DOHH2 (cell line): ENCODE measurements at regions not wholly inside any gene's neighbourhood (a gene's known extent, or its start where the extent isn't known, plus 50 kb on each side); places are given as distances from the start of the nearest gene placed in this dataset.

ENCODE experiments used
- H3F3A ChIP-seq: fragments of 200-600 bp; sonication (generic), shearing (Covaris generic); 2 replicates; pipeline ENCODE4 v1.6.0; 2016; ENCODE audit warnings: antibody characterized with exemption, mild to moderate bottlenecking; ENCODE audit not compliant: control insufficient read depth, insufficient read depth
- H3K27ac ChIP-seq: fragments of 200-600 bp; sonication (generic); 2 replicates; pipeline ENCODE4 v1.5.1; 2014; ENCODE audit warnings: low read depth, mild to moderate bottlenecking, low read length, moderate library complexity
- H3K27me3 ChIP-seq: fragments of 200-600 bp; sonication (generic); 2 replicates; pipeline ENCODE4 v1.6.1; 2014; ENCODE audit warnings: mild to moderate bottlenecking, low read length, mixed read lengths; ENCODE audit not compliant: control insufficient read depth
- H3K36me3 ChIP-seq: fragments of 200-600 bp; sonication (generic); 2 replicates; pipeline ENCODE4 v1.6.1; 2014; ENCODE audit warnings: mild to moderate bottlenecking, low read length, moderate library complexity, mixed read lengths; ENCODE audit not compliant: control insufficient read depth
- H3K4me1 ChIP-seq: fragments of 200-600 bp; sonication (generic); 2 replicates; pipeline ENCODE4 v1.6.1; 2014; ENCODE audit warnings: mild to moderate bottlenecking, low read length, mixed read lengths; ENCODE audit not compliant: control insufficient read depth
- H3K4me2 ChIP-seq: fragments of 200-600 bp; sonication (generic); 2 replicates; pipeline ENCODE4 v1.6.0; 2014; ENCODE audit warnings: mild to moderate bottlenecking, low read length, moderate library complexity
- H3K4me3 ChIP-seq: fragments of 200-600 bp; sonication (generic); 2 replicates; pipeline ENCODE4 v1.5.1; 2014; ENCODE audit warnings: mild to moderate bottlenecking, low read length, mixed read lengths
- H3K79me2 ChIP-seq: fragments of 200-600 bp; sonication (generic); 2 replicates; pipeline ENCODE4 v1.6.1; 2014; ENCODE audit warnings: mild to moderate bottlenecking, low read length, mixed read lengths; ENCODE audit not compliant: control insufficient read depth
- H3K9me2 ChIP-seq: fragments of 200-600 bp; sonication (generic); replicated peaks from 2 replicates; pipeline ENCODE4 v1.6.1; 2014; ENCODE audit warnings: mild to moderate bottlenecking, low read length, mixed read lengths; ENCODE audit not compliant: control insufficient read depth
- H3K9me3 ChIP-seq: fragments of 200-600 bp; sonication (generic); 2 replicates; pipeline ENCODE4 v1.6.1; 2014; ENCODE audit warnings: antibody characterized with exemption, low read length, mixed read lengths; ENCODE audit not compliant: control insufficient read depth, insufficient read depth
- H4K20me1 ChIP-seq: fragments of 200-600 bp; sonication (generic); 2 replicates; pipeline ENCODE4 v1.6.0; 2014; ENCODE audit warnings: low read depth, mild to moderate bottlenecking, antibody characterized with exemption, low read length, moderate library complexity; ENCODE audit not compliant: control insufficient read depth, insufficient read depth
- EZH2phosphoT487 ChIP-seq: fragments of 200-600 bp; sonication (generic); IDR thresholded peaks from 2 replicates; pipeline ENCODE4 v1.6.1; 2017; ENCODE audit warnings: borderline replicate concordance, mild to moderate bottlenecking, antibody characterized with exemption, low read length, moderate library complexity, mixed read lengths
- TF ChIP-seq, protein P1 (sequence below): fragments of 200-600 bp; sonication (generic); IDR thresholded peaks from one replicate; pipeline ENCODE4 v1.5.1; 2014; ENCODE audit warnings: antibody characterized with exemption, mild to moderate bottlenecking, low read depth, low read length; ENCODE audit not compliant: poor library complexity, severe bottlenecking

GRCh38 chr6:53408826-53409225 is 60.1 kb upstream of the ELOVL5 start:
- Histone ChIP-seq H3K27me3 (no peaks in the 10 kb centered on the region), H3F3A (no peaks in the 10 kb centered on the region), H3K4me3 (no peak overlapping the region), H4K20me1 (no peaks in the 10 kb centered on the region), H3K9me3 (no peaks in the 10 kb centered on the region), H3K9me2 (no peaks in the 10 kb centered on the region), H3K36me3 (no peaks in the 10 kb centered on the region), H3K79me2 (no peaks in the 10 kb centered on the region), H3K27ac (no peak overlapping the region), H3K4me1 (peaks cover 8% of the 10 kb centered on the region), H3K4me2 (no peak overlapping the region)
- TF ChIP-seq, protein P1, sequence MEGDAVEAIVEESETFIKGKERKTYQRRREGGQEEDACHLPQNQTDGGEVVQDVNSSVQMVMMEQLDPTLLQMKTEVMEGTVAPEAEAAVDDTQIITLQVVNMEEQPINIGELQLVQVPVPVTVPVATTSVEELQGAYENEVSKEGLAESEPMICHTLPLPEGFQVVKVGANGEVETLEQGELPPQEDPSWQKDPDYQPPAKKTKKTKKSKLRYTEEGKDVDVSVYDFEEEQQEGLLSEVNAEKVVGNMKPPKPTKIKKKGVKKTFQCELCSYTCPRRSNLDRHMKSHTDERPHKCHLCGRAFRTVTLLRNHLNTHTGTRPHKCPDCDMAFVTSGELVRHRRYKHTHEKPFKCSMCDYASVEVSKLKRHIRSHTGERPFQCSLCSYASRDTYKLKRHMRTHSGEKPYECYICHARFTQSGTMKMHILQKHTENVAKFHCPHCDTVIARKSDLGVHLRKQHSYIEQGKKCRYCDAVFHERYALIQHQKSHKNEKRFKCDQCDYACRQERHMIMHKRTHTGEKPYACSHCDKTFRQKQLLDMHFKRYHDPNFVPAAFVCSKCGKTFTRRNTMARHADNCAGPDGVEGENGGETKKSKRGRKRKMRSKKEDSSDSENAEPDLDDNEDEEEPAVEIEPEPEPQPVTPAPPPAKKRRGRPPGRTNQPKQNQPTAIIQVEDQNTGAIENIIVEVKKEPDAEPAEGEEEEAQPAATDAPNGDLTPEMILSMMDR = no peak
- TF ChIP-seq EZH2phosphoT487 = no peak

- Histone ChIP-seq H3K4me1 (no peaks in the 10 kb centered on the region), H3K4me3 (no peak overlapping the region), H3K9me2 (no peaks in the 10 kb centered on the region), H3K4me2 (no peak overlapping the region), H3F3A (no peaks in the 10 kb centered on the region), H3K27ac (no peak overlapping the region), H4K20me1 (no peaks in the 10 kb centered on the region), H3K79me2 (no peaks in the 10 kb centered on the region), H3K36me3 (no peaks in the 10 kb centered on the region), H3K27me3 (peaks cover 11% of the 10 kb centered on the region; the same call in 1 of the 2 replicates), H3K9me3 (no peaks in the 10 kb centered on the region)
- no peak for TF ChIP-seq EZH2phosphoT487
- TF ChIP-seq, protein P1 = no peak
Measured at GRCh38 chr6:53399027-53399344, 50.2 kb upstream of the ELOVL5 start.

- no peaks in the 10 kb centered on the region for H3K4me1 ChIP-seq
- TF ChIP-seq, protein P1 = no peak
- no peak for TF ChIP-seq EZH2phosphoT487
- H3K27me3 ChIP-seq = peaks cover 11% of the 10 kb centered on the region; the same call in 1 of the 2 replicates
- no peaks in the 10 kb centered on the region for H3K9me3 ChIP-seq
- no peak overlapping the region for H3K4me2 ChIP-seq
- no peaks in the 10 kb centered on the region for H3K79me2 ChIP-seq
- H3K4me3 ChIP-seq = no peak overlapping the region
- no peaks in the 10 kb centered on the region for H3F3A ChIP-seq
- no peak overlapping the region for H3K27ac ChIP-seq
- H3K9me2 ChIP-seq = no peaks in the 10 kb centered on the region
- no peaks in the 10 kb centered on the region for H3K36me3 ChIP-seq
- H4K20me1 ChIP-seq = no peaks in the 10 kb centered on the region
Measured at GRCh38 chr6:53398247-53399026, 49.7 kb upstream of the ELOVL5 start.
